ENCODE measurements at regions not wholly inside any gene's neighbourhood (a gene's known extent, or its start where the extent isn't known, plus 50 kb on each side); places are given as distances from the start of the nearest gene placed in this dataset.
"Not testable (repeated sequence)": the region's sequence is repeated elsewhere in the genome, so short reads cannot be mapped to it uniquely, and the experiment has no call there.

- no peak for DNase-seq (ENCODE audit: low spot score)
- Mint-ChIP-seq H3K27ac (no peak overlapping the region), H3K27me3 (ENCODE audit: low read depth) (no peaks in the 10 kb centered on the region), H3K4me3 (no peak overlapping the region), H3K36me3 (ENCODE audit: low read depth) (peaks cover 6% of the 10 kb centered on the region), H3K9me3 (no peaks in the 10 kb centered on the region), H3K4me1 (ENCODE audit: low read depth) (peaks cover 27% of the 10 kb centered on the region)
Observed at GRCh38 chr22:42190274-42190673, 59.7 kb upstream of the CYP2D6 start.

GRCh38 chr22:42189761-42190160, 59.2 kb upstream of the CYP2D6 start:
- Mint-ChIP-seq H3K4me3 (no peak overlapping the region), H3K9me3 (no peaks in the 10 kb centered on the region), H3K27ac (no peak overlapping the region), H3K27me3 (ENCODE audit: low read depth) (no peaks in the 10 kb centered on the region), H3K36me3 (ENCODE audit: low read depth) (peaks cover 6% of the 10 kb centered on the region), H3K4me1 (ENCODE audit: low read depth) (peaks cover 25% of the 10 kb centered on the region)
- DNase-seq (ENCODE audit: low spot score), result no peak

- DNase-seq (ENCODE audit: low spot score), result no peak
- Mint-ChIP-seq H3K27ac (no peak overlapping the region), H3K4me1 (ENCODE audit: low read depth) (peaks cover 27% of the 10 kb centered on the region), H3K4me3 (no peak overlapping the region), H3K9me3 (no peaks in the 10 kb centered on the region), H3K27me3 (ENCODE audit: low read depth) (no peaks in the 10 kb centered on the region), H3K36me3 (ENCODE audit: low read depth) (peaks cover 6% of the 10 kb centered on the region)
Observed at GRCh38 chr22:42188808-42189447, 58.3 kb upstream of the CYP2D6 start.

- H3K27me3 Mint-ChIP-seq (ENCODE audit: low read depth), result no peaks in the 10 kb centered on the region
- H3K4me3 Mint-ChIP-seq, result no peak overlapping the region
- peaks cover 34% of the 10 kb centered on the region for H3K4me1 Mint-ChIP-seq (ENCODE audit: low read depth)
- DNase-seq (ENCODE audit: low spot score), result no peak
- H3K9me3 Mint-ChIP-seq, result no peaks in the 10 kb centered on the region
- no peak overlapping the region for H3K27ac Mint-ChIP-seq
- peaks cover 6% of the 10 kb centered on the region for H3K36me3 Mint-ChIP-seq (ENCODE audit: low read depth)
Observed at GRCh38 chr22:42187646-42188045, 57.0 kb upstream of the CYP2D6 start.

GRCh38 chr22:42185915-42186439, 55.4 kb upstream of the CYP2D6 start:
- H3K4me1 Mint-ChIP-seq (ENCODE audit: low read depth), result peaks cover 41% of the 10 kb centered on the region
- H3K4me3 Mint-ChIP-seq, result no peak overlapping the region
- H3K27ac Mint-ChIP-seq, result no peak overlapping the region
- no peak for DNase-seq (ENCODE audit: low spot score)
- H3K9me3 Mint-ChIP-seq, result no peaks in the 10 kb centered on the region
- peaks cover 6% of the 10 kb centered on the region for H3K36me3 Mint-ChIP-seq (ENCODE audit: low read depth)
- H3K27me3 Mint-ChIP-seq (ENCODE audit: low read depth), result no peaks in the 10 kb centered on the region

- H3K4me1 Mint-ChIP-seq (ENCODE audit: low read depth), result peaks cover 51% of the 10 kb centered on the region
- no peaks in the 10 kb centered on the region for H3K9me3 Mint-ChIP-seq
- no peak overlapping the region for H3K27ac Mint-ChIP-seq
- H3K27me3 Mint-ChIP-seq (ENCODE audit: low read depth), result no peaks in the 10 kb centered on the region
- DNase-seq (ENCODE audit: low spot score), result no peak
- peaks cover 6% of the 10 kb centered on the region for H3K36me3 Mint-ChIP-seq (ENCODE audit: low read depth)
- no peak overlapping the region for H3K4me3 Mint-ChIP-seq
Observed at GRCh38 chr22:42184852-42185251, 54.2 kb upstream of the CYP2D6 start.

- not testable (repeated sequence) for H3K27me3 Mint-ChIP-seq (ENCODE audit: low read depth); H3K4me3 Mint-ChIP-seq; DNase-seq (ENCODE audit: low spot score); H3K9me3 Mint-ChIP-seq
- Mint-ChIP-seq H3K27ac (peak overlapping the region; percentile 36), H3K36me3 (ENCODE audit: low read depth) (peaks cover 12% of the 10 kb centered on the region), H3K4me1 (ENCODE audit: low read depth) (peaks cover 55% of the 10 kb centered on the region)
Observed at GRCh38 chr22:42183461-42184059, 53.0 kb upstream of the CYP2D6 start.

GRCh38 chr22:42180349-42180842, 49.8 kb upstream of the CYP2D6 start:
- Mint-ChIP-seq H3K4me1 (ENCODE audit: low read depth) (peaks cover 59% of the 10 kb centered on the region), H3K36me3 (ENCODE audit: low read depth) (peaks cover 24% of the 10 kb centered on the region), H3K27ac (peak overlapping the region; percentile 81), H3K9me3 (no peaks in the 10 kb centered on the region), H3K4me3 (peak overlapping the region; percentile 31), H3K27me3 (ENCODE audit: low read depth) (no peaks in the 10 kb centered on the region)
- DNase-seq (ENCODE audit: low spot score), result no peak

All from T-helper 2 cell treated with Interferon-gamma antibody and Interleukin-4, amounts not matched to agents 5 μg/mL and 100 μg/mL, for 36 hours (primary cell).